Sigmoid colon (tissue), 6 donors: ENCODE measurements at regions not wholly inside any gene's neighbourhood (a gene's known extent, or its start where the extent isn't known, plus 50 kb on each side); places are given as distances from the start of the nearest gene placed in this dataset.

ENCODE experiments used
- DNase-seq: peaks from one replicate; pipeline ENCODE4 v3.0.0-alpha.2; 2019
- H3K27ac ChIP-seq, 4 donors: fragments of 200-600 bp; sonication (generic); one replicate each; pipeline ENCODE4 v1.5.1; 2016 to 2019; ENCODE audit warnings: mild to moderate bottlenecking in 1 of 4
- H3K27me3 ChIP-seq, 3 donors: fragments of 200-600 bp; sonication (generic); one replicate each; pipeline ENCODE4 v1.5.1; 2019; ENCODE audit warnings: mild to moderate bottlenecking in 1 of 3
- H3K36me3 ChIP-seq, 4 donors: fragments of 200-600 bp; sonication (generic); one replicate each; pipeline ENCODE4 v1.5.1; 2016 to 2019
- H3K4me1 ChIP-seq, 4 donors: fragments of 200-600 bp; sonication (generic); one replicate each; pipeline ENCODE4 v1.5.1; 2017 to 2019
- H3K4me3 ChIP-seq, 4 donors: fragments of 200-600 bp; sonication (generic); one replicate each; pipeline ENCODE4 v1.5.1; 2017 to 2019; ENCODE audit warnings: mild to moderate bottlenecking in 2 of 4, moderate library complexity in 1 of 4
- H3K9me3 ChIP-seq, 4 donors: fragments of 200-600 bp in 3 of 4; sonication (generic) in 3 of 4; one replicate each; pipeline versions ENCODE4 v1.5.1 to v1.6.1; 2013 to 2019
- CTCF ChIP-seq, 4 experiments: fragments of 450-650 bp in 3 of 4; fragments of 200-600 bp in 1 of 4; IDR thresholded peaks; one replicate each; pipeline ENCODE4 v1.5.1; 2016 to 2019; ENCODE audit warnings: antibody characterized with exemption in 4 of 4, mild to moderate bottlenecking in 3 of 4, moderate library complexity in 2 of 4
- EP300 ChIP-seq, 4 donors: sonication (generic); formaldehyde crosslinking; IDR thresholded peaks; one replicate each; pipeline ENCODE4 v1.6.1; 2017; ENCODE audit warnings: antibody characterized with exemption in 4 of 4
- POLR2A ChIP-seq, 2 donors: fragments of 450-650 bp; IDR thresholded peaks; one replicate each; pipeline ENCODE4 v1.6.1; 2016; ENCODE audit warnings: antibody characterized with exemption in 2 of 2, mild to moderate bottlenecking in 2 of 2, moderate library complexity in 2 of 2
- POLR2AphosphoS5 ChIP-seq, 4 donors: sonication (generic); formaldehyde crosslinking; IDR thresholded peaks; one replicate each; pipeline ENCODE4 v1.6.1; 2017; ENCODE audit warnings: antibody characterized with exemption in 4 of 4
- WGBS, 2 donors: extraction: QIAGEN DNeasy Blood & Tissue Kit; methylation state at CpG; one replicate each; pipeline ENCODE4 v1.1.7; 2013; 5-methylcytosine and 5-hydroxymethylcytosine counted together
- intact Hi-C: fragments of 100-400 bp; cut with DNase I; formaldehyde crosslinking; loops from one replicate; pipeline ENCODE4 v1.15.1; 2023
- donor health status: healthy with polysubstance abuse.
- donor health status: healthy.

GRCh38 chr2:181310967-181311366 is 146.2 kb upstream of the ITGA4 start:
- H3K4me3 ChIP-seq, result no peak overlapping the region
- H3K4me1 ChIP-seq, result peaks cover 0 to 6% (median 0%) of the 10 kb centered on the region in 4 donors
- no peak for TF ChIP-seq POLR2AphosphoS5 (IDR thresholded peaks at IDR 0.05)
- TF ChIP-seq EP300 (IDR thresholded peaks at IDR 0.05), result no peak
- no peak for TF ChIP-seq CTCF (IDR thresholded peaks at IDR 0.05)
- no peak for TF ChIP-seq POLR2A (IDR thresholded peaks at IDR 0.05)
- H3K9me3 ChIP-seq, result no peaks in the 10 kb centered on the region
- no peak for DNase-seq
- H3K36me3 ChIP-seq, result no peaks in the 10 kb centered on the region
- H3K27ac ChIP-seq, result no peak overlapping the region
- H3K27me3 ChIP-seq, result no peaks in the 10 kb centered on the region
- 95% methylated on average over 1 of the region's 1 CpG for WGBS, 2 donors
- intact Hi-C loops, result no loop called here

DNA sequence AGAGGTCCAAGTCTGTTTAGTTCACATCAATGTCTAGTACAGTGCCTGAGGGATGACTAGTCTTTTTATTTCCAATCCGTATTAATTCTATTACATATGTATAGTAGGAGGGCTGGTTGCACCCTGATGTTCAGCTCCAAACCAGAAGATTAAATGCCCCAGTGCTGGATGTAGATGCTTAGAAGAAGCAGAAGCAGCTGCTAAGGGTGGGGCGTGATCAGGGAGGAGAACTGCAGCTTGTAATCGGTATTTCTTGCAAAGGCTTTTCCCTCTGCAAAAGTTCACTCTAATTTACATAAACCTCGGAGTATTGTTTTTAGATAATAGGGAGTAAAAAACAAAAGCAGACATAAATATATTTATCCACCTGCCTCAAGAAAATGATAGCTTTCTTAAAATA is 145.3 kb upstream of the ITGA4 start:
- WGBS, 2 donors, result 51 to 83% methylated on average over 4 of the region's 4 CpGs
- TF ChIP-seq POLR2AphosphoS5 (IDR thresholded peaks at IDR 0.05), result no peak
- TF ChIP-seq CTCF (IDR thresholded peaks at IDR 0.05), result no peak
- no peak for TF ChIP-seq EP300 (IDR thresholded peaks at IDR 0.05)
- H3K27ac ChIP-seq, result no peak overlapping the region
- no peak overlapping the region for H3K4me3 ChIP-seq
- H3K27me3 ChIP-seq, result no peaks in the 10 kb centered on the region
- H3K4me1 ChIP-seq, result no peaks in the 10 kb centered on the region
- intact Hi-C loops, result no loop called here
- H3K36me3 ChIP-seq, result no peaks in the 10 kb centered on the region
- no peaks in the 10 kb centered on the region for H3K9me3 ChIP-seq
- DNase-seq, result no peak

GRCh38 chr2:181312515-181312927 is 144.7 kb upstream of the ITGA4 start:
- Histone ChIP-seq H3K36me3 (no peaks in the 10 kb centered on the region), H3K4me3 (no peak overlapping the region), H3K9me3 (no peaks in the 10 kb centered on the region), H3K27me3 (no peaks in the 10 kb centered on the region), H3K27ac (no peak overlapping the region), H3K4me1 (no peaks in the 10 kb centered on the region)
- intact Hi-C loops, result no loop called here
- DNase-seq, result no peak
- TF ChIP-seq CTCF (IDR thresholded peaks at IDR 0.05), result no peak
- TF ChIP-seq POLR2A (IDR thresholded peaks at IDR 0.05), result no peak
- no peak for TF ChIP-seq POLR2AphosphoS5 (IDR thresholded peaks at IDR 0.05)
- no peak for TF ChIP-seq EP300 (IDR thresholded peaks at IDR 0.05)
- WGBS, 2 donors, result 52 to 76% methylated on average over 7 of the region's 7 CpGs

GRCh38 chr2:181313845-181314244 is 143.3 kb upstream of the ITGA4 start:
- DNase-seq, result no peak
- H3K27ac ChIP-seq, result no peak overlapping the region
- H3K9me3 ChIP-seq, result no peaks in the 10 kb centered on the region
- H3K27me3 ChIP-seq, result no peaks in the 10 kb centered on the region
- 89% methylated on average over 1 of the region's 1 CpG for WGBS, 2 donors
- no peak for TF ChIP-seq POLR2AphosphoS5 (IDR thresholded peaks at IDR 0.05)
- TF ChIP-seq POLR2A (IDR thresholded peaks at IDR 0.05), result no peak
- TF ChIP-seq CTCF (IDR thresholded peaks at IDR 0.05), result no peak
- TF ChIP-seq EP300 (IDR thresholded peaks at IDR 0.05), result no peak
- H3K4me3 ChIP-seq, result no peak overlapping the region
- no peaks in the 10 kb centered on the region for H3K36me3 ChIP-seq
- intact Hi-C loops, result no loop called here
- H3K4me1 ChIP-seq, result no peaks in the 10 kb centered on the region

GRCh38 chr2:181314551-181314950 is 142.6 kb upstream of the ITGA4 start:
- intact Hi-C loops, result no loop called here

More at GRCh38 chr2:181314551-181314950, 142.6 kb upstream of the ITGA4 start:
- no peak overlapping the region for H3K4me3 ChIP-seq
- H3K27me3 ChIP-seq, result no peaks in the 10 kb centered on the region
- H3K9me3 ChIP-seq, result no peaks in the 10 kb centered on the region
- DNase-seq, result no peak
- no peaks in the 10 kb centered on the region for H3K4me1 ChIP-seq
- H3K36me3 ChIP-seq, result no peaks in the 10 kb centered on the region
- no peak overlapping the region for H3K27ac ChIP-seq
- no peak for TF ChIP-seq EP300 (IDR thresholded peaks at IDR 0.05)
- no peak for TF ChIP-seq POLR2AphosphoS5 (IDR thresholded peaks at IDR 0.05)
- no peak for TF ChIP-seq CTCF (IDR thresholded peaks at IDR 0.05)
- no peak for TF ChIP-seq POLR2A (IDR thresholded peaks at IDR 0.05)
